Endothelial cell of umbilical vein (primary cell): ENCODE measurements at regions not wholly inside any gene's neighbourhood (a gene's known extent, or its start where the extent isn't known, plus 50 kb on each side); places are given as distances from the start of the nearest gene placed in this dataset.

Experiments
- BruUV-seq: library from RNA; stranded (reverse); fragments of 400-500 nt; replicated peaks from 2 replicates; lab custom pipeline; 2021; lab: Mats Ljungman, UMichigan
- CTCF ChIA-PET: fragments of 300-600, 350-600 bp; sonication (Branson Sonifier 250); formaldehyde crosslinking; loops from one replicate; lab custom pipeline; 2021; ENCODE audit warnings: antibody characterized with exemption, inconsistent platforms; lab: Charles Lee
- POLR2A ChIA-PET: fragments of 300-600, 350-600 bp; sonication (Branson Sonifier 250); formaldehyde crosslinking; loops from one replicate; lab custom pipeline; 2021; ENCODE audit warnings: antibody characterized with exemption, inconsistent platforms; lab: Charles Lee
- DNase-seq: peaks from one replicate; pipeline ENCODE4 v3.0.0-alpha.2; 2011; ENCODE audit warnings: low read depth, low spot score
- FAIRE-seq: peaks from 2 replicates; lab custom pipeline; 2011; peaks lifted over from hg19 to GRCh38; lab: Jason Lieb, UNC
- H2AFZ ChIP-seq: 2 replicates; pipeline ENCODE4 v1.6.0; 2012; ENCODE audit warnings: low read depth, low read length, control low read depth, inconsistent platforms
- H3K27ac ChIP-seq: 2 replicates; pipeline ENCODE4 v1.5.1; 2011; ENCODE audit warnings: low read depth, mild to moderate bottlenecking, control low read depth, low read length, moderate library complexity; ENCODE audit not compliant: insufficient read depth
- H3K27me3 ChIP-seq, 2 experiments: 2 replicates each; pipeline versions ENCODE4 v1.6.0 to v1.6.1; 2011; ENCODE audit warnings: low read length in 2 of 2, mixed read lengths in 1 of 2; ENCODE audit not compliant: control insufficient read depth in 2 of 2, insufficient read depth in 2 of 2
- H3K36me3 ChIP-seq, 2 experiments: 2 replicates in 1 of 2; 3 replicates in 1 of 2; pipeline ENCODE4 v1.5.1; 2011; ENCODE audit warnings: low read length in 2 of 2, mild to moderate bottlenecking in 1 of 2, moderate library complexity in 1 of 2; ENCODE audit not compliant: control insufficient read depth in 2 of 2, insufficient read depth in 2 of 2; ENCODE audit errors: extremely low read depth in 1 of 2
- H3K4me1 ChIP-seq: 3 replicates; pipeline ENCODE4 v1.5.1; 2011; ENCODE audit warnings: mild to moderate bottlenecking, low read length; ENCODE audit not compliant: control insufficient read depth, insufficient read depth; ENCODE audit errors: extremely low read depth
- H3K4me2 ChIP-seq: 2 replicates; pipeline ENCODE4 v1.6.1; 2011; ENCODE audit warnings: low read length, control low read depth, mixed read lengths; ENCODE audit not compliant: insufficient read depth
- H3K4me3 ChIP-seq, 3 experiments: fragments of 200-600 bp in 1 of 3; sonication (generic), shearing (Covaris generic) in 1 of 3; replicated peaks in 1 of 3; 2 replicates each; pipeline ENCODE4 v1.5.1; 2011 to 2016; ENCODE audit warnings: control low read depth in 3 of 3, low read length in 3 of 3, mild to moderate bottlenecking in 2 of 3, inconsistent platforms in 1 of 3, low read depth in 1 of 3, moderate library complexity in 1 of 3; ENCODE audit not compliant: insufficient read depth in 1 of 3
- H3K79me2 ChIP-seq: 2 replicates; pipeline ENCODE4 v1.6.0; 2012; ENCODE audit warnings: low read length, inconsistent platforms; ENCODE audit not compliant: control insufficient read depth, insufficient read depth
- H3K9ac ChIP-seq: replicated peaks from 2 replicates; pipeline ENCODE3; 2011; ENCODE audit warnings: low read length, control low read depth; ENCODE audit not compliant: insufficient read depth; ENCODE audit errors: extremely low read depth
- H3K9me1 ChIP-seq: replicated peaks from 3 replicates; pipeline ENCODE4 v1.6.0; 2011; ENCODE audit warnings: mild to moderate bottlenecking, low read length; ENCODE audit not compliant: control insufficient read depth, insufficient read depth; ENCODE audit errors: extremely low read depth
- H3K9me3 ChIP-seq: replicated peaks from 2 replicates; pipeline ENCODE4 v1.5.1; 2012; ENCODE audit warnings: low read length, inconsistent platforms; ENCODE audit not compliant: control insufficient read depth, insufficient read depth
- H4K20me1 ChIP-seq: replicated peaks from 2 replicates; pipeline ENCODE3; 2011; ENCODE audit warnings: mild to moderate bottlenecking, low read length; ENCODE audit not compliant: control insufficient read depth, insufficient read depth; ENCODE audit errors: extremely low read depth
- CTCF ChIP-seq, 2 donors: IDR thresholded peaks; 1 replicate in 1 of 2; 2 replicates in 1 of 2; pipeline ENCODE4 v1.5.1; 2011; ENCODE audit warnings: low read length in 2 of 2, mild to moderate bottlenecking in 2 of 2, moderate library complexity in 2 of 2, control low read depth in 1 of 2, inconsistent platforms in 1 of 2, low read depth in 1 of 2; ENCODE audit not compliant: insufficient read depth in 1 of 2; ENCODE audit errors: extremely low read depth in 1 of 2
- EZH2 ChIP-seq: IDR thresholded peaks from 2 replicates; pipeline ENCODE4 v1.6.1; 2012; ENCODE audit warnings: borderline replicate concordance, low read depth, mild to moderate bottlenecking, moderate library complexity, low read length, inconsistent platforms; ENCODE audit not compliant: severe bottlenecking
- FOS ChIP-seq: IDR thresholded peaks from 2 replicates; pipeline ENCODE4 v1.6.1; 2011; ENCODE audit warnings: mild to moderate bottlenecking, low read length, moderate library complexity, borderline replicate concordance; ENCODE audit not compliant: insufficient read depth
- GATA2 ChIP-seq: IDR thresholded peaks from 2 replicates; pipeline ENCODE4 v1.7.0; 2011; ENCODE audit warnings: low read depth, mild to moderate bottlenecking, moderate library complexity, mixed read lengths, low read length; ENCODE audit not compliant: insufficient read length, insufficient read depth
- JUN ChIP-seq: IDR thresholded peaks from 2 replicates; pipeline ENCODE4 v1.6.1; 2011; ENCODE audit warnings: borderline replicate concordance, low read depth; ENCODE audit not compliant: insufficient read length, insufficient read depth
- MAX ChIP-seq: IDR thresholded peaks from 2 replicates; pipeline ENCODE4 v1.6.1; 2011; ENCODE audit not compliant: insufficient read depth, insufficient read length
- MYC ChIP-seq: IDR thresholded peaks from one replicate; pipeline ENCODE4 v1.6.1; 2011; ENCODE audit warnings: mild to moderate bottlenecking, low read depth, low read length
- POLR2A ChIP-seq: IDR thresholded peaks from 2 replicates; pipeline ENCODE4 v1.6.1; 2012; ENCODE audit warnings: low read depth, mild to moderate bottlenecking, control low read depth, low read length
- POLR2AphosphoS5 ChIP-seq: IDR thresholded peaks from 2 replicates; pipeline ENCODE4 v1.6.1; 2012; ENCODE audit warnings: low read depth, mild to moderate bottlenecking, control low read depth, low read length, moderate library complexity; ENCODE audit not compliant: insufficient read depth
- dilution Hi-C: fragments of 300-500 bp; cut with MboI; formaldehyde crosslinking; loops from one replicate; pipeline ENCODE4 v1.15.0; 2019; ENCODE audit warnings: low sequenced_read_pairs; ENCODE audit not compliant: extremely low pct_ligation_motif_present
- intact Hi-C: fragments of 100-400 bp; cut with micrococcal nuclease; formaldehyde crosslinking; loops from one replicate; pipeline ENCODE4 v1.10.0; 2022

- BruUV-seq, result no TSS peak
- Histone ChIP-seq H3K4me3 (no peak overlapping the region), H3K9me1 (no peaks in the 10 kb centered on the region), H3K27ac (no peak overlapping the region), H2AFZ (no peak overlapping the region), H3K4me1 (no peaks in the 10 kb centered on the region), H3K27me3 (peaks cover 0 to under 1% of the 10 kb centered on the region in 2 experiments), H3K9ac (no peak overlapping the region), H3K79me2 (no peaks in the 10 kb centered on the region), H3K36me3 (no peaks in the 10 kb centered on the region), H3K4me2 (no peak overlapping the region), H4K20me1 (no peaks in the 10 kb centered on the region), H3K9me3 (no peaks in the 10 kb centered on the region)
- FAIRE-seq, result no peak
- intact Hi-C loops, result no loop called here
- dilution Hi-C loops, result no loop called here
- ChIA-PET CTCF (interaction anchor here (1.5 kb wide), 1 partner anchor 8 kb away, joined by 5 read pairs; no protein-coding TSS in a partner anchor), POLR2A (no interaction called here)
- no peak for DNase-seq
- TF ChIP-seq FOS (no peak), CTCF (IDR thresholded peaks at IDR 0.05; ENCODE audit: extremely low read depth in 1 of 2, insufficient read depth in 1 of 2, low read depth in 1 of 2, low read length in 2 of 2) (no peak), JUN (no peak), MYC (no peak), GATA2 (no peak), POLR2A (no peak), POLR2AphosphoS5 (no peak), MAX (no peak), EZH2 (no peak)
Measured at GRCh38 chr22:27050771-27051170, 393.4 kb downstream of the MIAT start.
